Neural cell (in vitro differentiated cells): ENCODE measurements at regions not wholly inside any gene's neighbourhood (a gene's known extent, or its start where the extent isn't known, plus 50 kb on each side); places are given as distances from the start of the nearest gene placed in this dataset.

Source experiments
- H2AFZ ChIP-seq: fragments of 200-600, 300-800 bp; sonication (generic), shearing (Covaris generic); 2 replicates; pipeline ENCODE4 v1.6.0; 2014; ENCODE audit warnings: low read depth, mild to moderate bottlenecking, antibody characterized with exemption, low read length, moderate library complexity
- H3F3A ChIP-seq: fragments of 200-600 bp; shearing (Covaris generic); 2 replicates; pipeline ENCODE4 v1.6.1; 2016; ENCODE audit warnings: mild to moderate bottlenecking, moderate library complexity, mixed read lengths, antibody characterized with exemption, low read length; ENCODE audit not compliant: insufficient read depth, poor library complexity, severe bottlenecking
- H3K27ac ChIP-seq: fragments of 200-600, 300-800 bp; sonication (generic), shearing (Covaris generic); 2 replicates; pipeline ENCODE4 v1.5.1; 2014; ENCODE audit warnings: mild to moderate bottlenecking, low read length, moderate library complexity
- H3K27me3 ChIP-seq: fragments of 300-800, 200-600 bp; sonication (generic), shearing (Covaris generic); 2 replicates; pipeline ENCODE4 v1.6.0; 2014; ENCODE audit warnings: mild to moderate bottlenecking, low read depth, low read length, moderate library complexity; ENCODE audit not compliant: insufficient read depth
- H3K36me3 ChIP-seq: fragments of 300-800, 200-600 bp; sonication (generic), shearing (Covaris generic); 2 replicates; pipeline ENCODE4 v1.5.1; 2014; ENCODE audit warnings: mild to moderate bottlenecking, antibody characterized with exemption, low read length, moderate library complexity; ENCODE audit not compliant: insufficient read depth
- H3K4me2 ChIP-seq: fragments of 300-800, 200-600 bp; sonication (generic), shearing (Covaris generic); 2 replicates; pipeline ENCODE4 v1.6.0; 2014; ENCODE audit warnings: mild to moderate bottlenecking, low read length
- H3K4me3 ChIP-seq: fragments of 300-800, 200-600 bp; sonication (generic), shearing (Covaris generic); 2 replicates; pipeline ENCODE4 v1.5.1; 2014; ENCODE audit warnings: mild to moderate bottlenecking, low read length, moderate library complexity
- H3K79me2 ChIP-seq: fragments of 200-600 bp; shearing (Covaris generic); replicated peaks from 2 replicates; pipeline ENCODE4 v1.6.0; 2014; ENCODE audit warnings: mild to moderate bottlenecking, low read length, moderate library complexity; ENCODE audit not compliant: insufficient read depth
- H3K9ac ChIP-seq: fragments of 300-800, 200-600 bp; sonication (generic), shearing (Covaris generic); 2 replicates; pipeline ENCODE4 v1.6.1; 2016; ENCODE audit warnings: mild to moderate bottlenecking, low read length, mixed read lengths
- H3K9me2 ChIP-seq: fragments of 200-600 bp; shearing (Covaris generic); 2 replicates; pipeline ENCODE4 v1.6.1; 2016; ENCODE audit warnings: mild to moderate bottlenecking, low read length, mixed read lengths; ENCODE audit not compliant: insufficient read depth
- H3K9me3 ChIP-seq: fragments of 200-600, 300-800 bp; sonication (generic), shearing (Covaris generic); 2 replicates; pipeline ENCODE4 v1.6.1; 2016; ENCODE audit warnings: mild to moderate bottlenecking, mixed run types, low read length, moderate library complexity, mixed read lengths
- H4K20me1 ChIP-seq: fragments of 200-600 bp; shearing (Covaris generic); 2 replicates; pipeline ENCODE4 v1.6.1; 2016; ENCODE audit warnings: mild to moderate bottlenecking, mixed run types; ENCODE audit not compliant: insufficient read depth
- CTCF ChIP-seq: fragments of 450-650 bp; IDR thresholded peaks from 2 replicates; pipeline ENCODE4 v1.5.1; 2014; ENCODE audit warnings: antibody characterized with exemption, mild to moderate bottlenecking, moderate library complexity; ENCODE audit not compliant: poor library complexity, severe bottlenecking
- EP300 ChIP-seq: fragments of 450-650 bp; conservative IDR thresholded peaks from 2 replicates; pipeline ENCODE4 v1.6.1; 2014; ENCODE audit warnings: antibody characterized with exemption, mild to moderate bottlenecking, moderate library complexity; ENCODE audit not compliant: poor library complexity, severe bottlenecking
- EZH2 ChIP-seq: fragments of 200-600, 300-800 bp; shearing (Covaris generic), sonication (generic); IDR thresholded peaks from 2 replicates; pipeline ENCODE4 v1.6.1; 2014; ENCODE audit warnings: antibody characterized with exemption, low read length, borderline replicate concordance, mild to moderate bottlenecking; ENCODE audit not compliant: insufficient read depth, poor library complexity, severe bottlenecking
- MXI1 ChIP-seq: fragments of 450-650 bp; conservative IDR thresholded peaks from 2 replicates; pipeline ENCODE4 v1.6.1; 2014; ENCODE audit warnings: antibody characterized with exemption, mild to moderate bottlenecking; ENCODE audit not compliant: poor library complexity, severe bottlenecking
- POLR2AphosphoS5 ChIP-seq: IDR thresholded peaks from 2 replicates; pipeline ENCODE4 v1.6.1; 2012
- RAD21 ChIP-seq: fragments of 450-650 bp; conservative IDR thresholded peaks from 2 replicates; pipeline ENCODE4 v1.6.1; 2014; ENCODE audit warnings: antibody characterized with exemption, mild to moderate bottlenecking, moderate library complexity
- REST ChIP-seq: IDR thresholded peaks from 2 replicates; pipeline ENCODE4 v1.6.1; 2012; ENCODE audit warnings: borderline replicate concordance
- SMC3 ChIP-seq: fragments of 450-650 bp; conservative IDR thresholded peaks from 2 replicates; pipeline ENCODE4 v1.6.1; 2014; ENCODE audit warnings: antibody characterized with exemption, mild to moderate bottlenecking, moderate library complexity; ENCODE audit not compliant: poor library complexity
- TAF1 ChIP-seq: IDR thresholded peaks from 2 replicates; pipeline ENCODE4 v1.6.1; 2012; ENCODE audit warnings: low read depth

- TF ChIP-seq TAF1 = no peak
- TF ChIP-seq CTCF = no peak
- TF ChIP-seq EZH2 = no peak
- TF ChIP-seq REST = no peak
- TF ChIP-seq MXI1 = no peak
- TF ChIP-seq POLR2AphosphoS5 = no peak
- TF ChIP-seq EP300 = no peak
- no peak for TF ChIP-seq RAD21
- TF ChIP-seq SMC3 = no peak
- no peaks in the 10 kb centered on the region for H3K27me3 ChIP-seq
- H4K20me1 ChIP-seq = no peaks in the 10 kb centered on the region
- H2AFZ ChIP-seq = no peak overlapping the region
- H3K79me2 ChIP-seq = no peaks in the 10 kb centered on the region
- H3K9ac ChIP-seq = no peak overlapping the region
- H3K4me2 ChIP-seq = no peak overlapping the region
- H3K27ac ChIP-seq = no peak overlapping the region
- H3K9me3 ChIP-seq = no peaks in the 10 kb centered on the region
- no peak overlapping the region for H3K4me3 ChIP-seq
- H3K9me2 ChIP-seq = no peaks in the 10 kb centered on the region
- no peaks in the 10 kb centered on the region for H3K36me3 ChIP-seq
- no peaks in the 10 kb centered on the region for H3F3A ChIP-seq
Measured at GRCh38 chr18:42245137-42245536, 290.1 kb downstream of the PIK3C3 start.

- H3F3A ChIP-seq = no peaks in the 10 kb centered on the region
- no peak overlapping the region for H3K27ac ChIP-seq
- H3K4me2 ChIP-seq = no peak overlapping the region
- no peaks in the 10 kb centered on the region for H3K79me2 ChIP-seq
- TF ChIP-seq EZH2 (no peak), REST (no peak), CTCF (no peak), EP300 (no peak), MXI1 (no peak), SMC3 (no peak), RAD21 (no peak), POLR2AphosphoS5 (no peak), TAF1 (no peak)
- H3K27me3 ChIP-seq = no peaks in the 10 kb centered on the region
- no peaks in the 10 kb centered on the region for H4K20me1 ChIP-seq
- no peak overlapping the region for H3K4me3 ChIP-seq
- H2AFZ ChIP-seq = no peak overlapping the region
- no peaks in the 10 kb centered on the region for H3K9me2 ChIP-seq
- no peaks in the 10 kb centered on the region for H3K36me3 ChIP-seq
- H3K9me3 ChIP-seq = peaks cover 3% of the 10 kb centered on the region
- H3K9ac ChIP-seq = no peak overlapping the region
Measured at GRCh38 chr18:42255908-42256765, 301.1 kb downstream of the PIK3C3 start.
